ENCODE measurements at regions not wholly inside any gene's neighbourhood (a gene's known extent, or its start where the extent isn't known, plus 50 kb on each side); places are given as distances from the start of the nearest gene placed in this dataset.

- no peak overlapping the region for H3K4me3 ChIP-seq (ENCODE audit: low read depth in 1 of 2, low read length in 2 of 2)
- no peaks in the 10 kb centered on the region for H3K27me3 ChIP-seq (ENCODE audit: insufficient read depth, low read length, poor library complexity)
- H3K4me1 ChIP-seq (ENCODE audit: insufficient read depth, low read length), result no peaks in the 10 kb centered on the region
- H3K79me2 ChIP-seq (ENCODE audit: insufficient read depth, low read length), result no peaks in the 10 kb centered on the region
- H3K9ac ChIP-seq (ENCODE audit: low read depth, low read length), result no peak overlapping the region
- no peaks in the 10 kb centered on the region for H3K9me3 ChIP-seq (ENCODE audit: insufficient read depth, low read length, severe bottlenecking)
- TF ChIP-seq EZH2 (IDR thresholded peaks at IDR 0.05; ENCODE audit: borderline replicate concordance, low read depth, low read length, severe bottlenecking) (no peak), CTCF (IDR thresholded peaks at IDR 0.05; ENCODE audit: borderline replicate concordance, extremely low read depth, low read length, poor library complexity, severe bottlenecking) (no peak)
- H3K4me2 ChIP-seq (ENCODE audit: insufficient read depth, low read length), result no peak overlapping the region
- ATAC-seq (ENCODE audit: insufficient read depth, low read depth) (no peak), DNase-seq (no peak)
- H3K36me3 ChIP-seq (ENCODE audit: insufficient read depth, low read length), result no peaks in the 10 kb centered on the region
- H2AFZ ChIP-seq (ENCODE audit: low read depth, low read length), result no peak overlapping the region
- H4K20me1 ChIP-seq (ENCODE audit: insufficient read depth, low read length), result no peaks in the 10 kb centered on the region
- no peak overlapping the region for H3K27ac ChIP-seq (ENCODE audit: low read length)
These were observed 124.1 kb upstream of the WDR1 start for GRCh38 chr4:10240691-10241090.

GRCh38 chr4:10239982-10240654 lies 123.5 kb upstream of the WDR1 start:
- no peak overlapping the region for H2AFZ ChIP-seq (ENCODE audit: low read depth, low read length)
- H3K4me1 ChIP-seq (ENCODE audit: insufficient read depth, low read length), result no peaks in the 10 kb centered on the region
- ATAC-seq (ENCODE audit: insufficient read depth, low read depth) (no peak), DNase-seq (no peak)
- no peaks in the 10 kb centered on the region for H3K27me3 ChIP-seq (ENCODE audit: insufficient read depth, low read length, poor library complexity)
- no peak overlapping the region for H3K4me2 ChIP-seq (ENCODE audit: insufficient read depth, low read length)
- no peaks in the 10 kb centered on the region for H3K79me2 ChIP-seq (ENCODE audit: insufficient read depth, low read length)
- H3K9ac ChIP-seq (ENCODE audit: low read depth, low read length), result no peak overlapping the region
- H4K20me1 ChIP-seq (ENCODE audit: insufficient read depth, low read length), result no peaks in the 10 kb centered on the region
- no peak overlapping the region for H3K27ac ChIP-seq (ENCODE audit: low read length)
- TF ChIP-seq EZH2 (IDR thresholded peaks at IDR 0.05; ENCODE audit: borderline replicate concordance, low read depth, low read length, severe bottlenecking), result no peak
- TF ChIP-seq CTCF (IDR thresholded peaks at IDR 0.05; ENCODE audit: borderline replicate concordance, extremely low read depth, low read length, poor library complexity, severe bottlenecking), result no peak
- H3K36me3 ChIP-seq (ENCODE audit: insufficient read depth, low read length), result no peaks in the 10 kb centered on the region
- no peaks in the 10 kb centered on the region for H3K9me3 ChIP-seq (ENCODE audit: insufficient read depth, low read length, severe bottlenecking)
- H3K4me3 ChIP-seq (ENCODE audit: low read depth in 1 of 2, low read length in 2 of 2), result no peak overlapping the region

GRCh38 chr4:10237131-10237530 lies 120.5 kb upstream of the WDR1 start:
- H3K27ac ChIP-seq (ENCODE audit: low read length), result no peak overlapping the region
- no peak overlapping the region for H2AFZ ChIP-seq (ENCODE audit: low read depth, low read length)
- no peak for TF ChIP-seq EZH2 (IDR thresholded peaks at IDR 0.05; ENCODE audit: borderline replicate concordance, low read depth, low read length, severe bottlenecking)
- H3K9me3 ChIP-seq (ENCODE audit: insufficient read depth, low read length, severe bottlenecking), result no peaks in the 10 kb centered on the region
- no peak overlapping the region for H3K9ac ChIP-seq (ENCODE audit: low read depth, low read length)
- DNase-seq, result no peak
- ATAC-seq (ENCODE audit: insufficient read depth, low read depth), result no peak
- no peak overlapping the region for H3K4me3 ChIP-seq (ENCODE audit: low read depth in 1 of 2, low read length in 2 of 2)
- H3K27me3 ChIP-seq (ENCODE audit: insufficient read depth, low read length, poor library complexity), result no peaks in the 10 kb centered on the region
- H3K4me2 ChIP-seq (ENCODE audit: insufficient read depth, low read length), result no peak overlapping the region
- H4K20me1 ChIP-seq (ENCODE audit: insufficient read depth, low read length), result no peaks in the 10 kb centered on the region
- H3K36me3 ChIP-seq (ENCODE audit: insufficient read depth, low read length), result no peaks in the 10 kb centered on the region
- no peaks in the 10 kb centered on the region for H3K4me1 ChIP-seq (ENCODE audit: insufficient read depth, low read length)
- H3K79me2 ChIP-seq (ENCODE audit: insufficient read depth, low read length), result no peaks in the 10 kb centered on the region

GRCh38 chr4:10232114-10232513 lies 115.5 kb upstream of the WDR1 start:
- TF ChIP-seq EZH2 (IDR thresholded peaks at IDR 0.05; ENCODE audit: borderline replicate concordance, low read depth, low read length, severe bottlenecking) (no peak), CTCF (IDR thresholded peaks at IDR 0.05; ENCODE audit: borderline replicate concordance, extremely low read depth, low read length, poor library complexity, severe bottlenecking) (no peak)
- DNase-seq, result no peak
- H4K20me1 ChIP-seq (ENCODE audit: insufficient read depth, low read length), result no peaks in the 10 kb centered on the region

More at GRCh38 chr4:10232114-10232513, 115.5 kb upstream of the WDR1 start:
- H3K4me1 ChIP-seq (ENCODE audit: insufficient read depth, low read length), result no peaks in the 10 kb centered on the region
- H3K9me3 ChIP-seq (ENCODE audit: insufficient read depth, low read length, severe bottlenecking), result no peaks in the 10 kb centered on the region
- H3K79me2 ChIP-seq (ENCODE audit: insufficient read depth, low read length), result no peaks in the 10 kb centered on the region
- no peak overlapping the region for H2AFZ ChIP-seq (ENCODE audit: low read depth, low read length)
- H3K27me3 ChIP-seq (ENCODE audit: insufficient read depth, low read length, poor library complexity), result no peaks in the 10 kb centered on the region
- H3K27ac ChIP-seq (ENCODE audit: low read length), result no peak overlapping the region
- no peak overlapping the region for H3K9ac ChIP-seq (ENCODE audit: low read depth, low read length)
- H3K4me3 ChIP-seq (ENCODE audit: low read depth in 1 of 2, low read length in 2 of 2), result no peak overlapping the region
- no peak for ATAC-seq (ENCODE audit: insufficient read depth, low read depth)
- no peaks in the 10 kb centered on the region for H3K36me3 ChIP-seq (ENCODE audit: insufficient read depth, low read length)
- H3K4me2 ChIP-seq (ENCODE audit: insufficient read depth, low read length), result no peak overlapping the region

All from DND-41 (cell line).